MM.1S (cell line): ENCODE measurements at regions not wholly inside any gene's neighbourhood (a gene's known extent, or its start where the extent isn't known, plus 50 kb on each side); places are given as distances from the start of the nearest gene placed in this dataset.

Experiments
- DNase-seq: peaks from one replicate; pipeline ENCODE4 v3.0.0-alpha.2; 2015
- H2AFZ ChIP-seq: fragments of 300-600 bp; sonication (generic); 2 replicates; pipeline ENCODE4 v1.6.0; 2016; ENCODE audit warnings: antibody characterized with exemption, low read length
- H3F3A ChIP-seq: fragments of 300-600 bp; sonication (generic); 2 replicates; pipeline ENCODE4 v1.6.1; 2016; ENCODE audit warnings: mild to moderate bottlenecking, antibody characterized with exemption, low read length, moderate library complexity, mixed read lengths; ENCODE audit not compliant: insufficient read depth
- H3K27ac ChIP-seq: fragments of 300-600 bp; sonication (generic); 2 replicates; pipeline ENCODE4 v1.5.1; 2016; ENCODE audit warnings: mild to moderate bottlenecking, low read length
- H3K27me3 ChIP-seq: fragments of 300-600 bp; sonication (generic); replicated peaks from 2 replicates; pipeline ENCODE4 v1.6.0; 2016; ENCODE audit warnings: low read length; ENCODE audit not compliant: insufficient read depth
- H3K36me3 ChIP-seq: fragments of 300-600 bp; sonication (generic); replicated peaks from 2 replicates; pipeline ENCODE4 v1.6.1; 2016; ENCODE audit warnings: mild to moderate bottlenecking, low read length, mixed read lengths; ENCODE audit not compliant: insufficient read depth
- H3K4me1 ChIP-seq: fragments of 300-600 bp; sonication (generic); 2 replicates; pipeline ENCODE4 v1.6.1; 2016; ENCODE audit warnings: low read length, mixed read lengths
- H3K4me2 ChIP-seq: fragments of 300-600 bp; sonication (generic); 2 replicates; pipeline ENCODE4 v1.6.0; 2016; ENCODE audit warnings: low read depth, low read length
- H3K4me3 ChIP-seq: fragments of 300-600 bp; sonication (generic); 2 replicates; pipeline ENCODE4 v1.5.1; 2016; ENCODE audit warnings: low read length, mixed read lengths
- H3K79me2 ChIP-seq: fragments of 300-600 bp; sonication (generic); 2 replicates; pipeline ENCODE4 v1.6.1; 2016; ENCODE audit warnings: mixed run types, low read length, mixed read lengths
- H3K9ac ChIP-seq: fragments of 300-600 bp; sonication (generic); 2 replicates; pipeline ENCODE4 v1.6.1; 2016; ENCODE audit warnings: low read length, mixed read lengths
- H3K9me2 ChIP-seq: fragments of 300-600 bp; sonication (generic); replicated peaks from 2 replicates; pipeline ENCODE4 v1.6.1; 2016; ENCODE audit warnings: mild to moderate bottlenecking, low read length, mixed read lengths; ENCODE audit not compliant: insufficient read depth
- H3K9me3 ChIP-seq: fragments of 300-600 bp; sonication (generic); replicated peaks from 2 replicates; pipeline ENCODE4 v1.6.1; 2016; ENCODE audit warnings: mild to moderate bottlenecking, low read length, mixed read lengths; ENCODE audit not compliant: insufficient read depth
- H4K20me1 ChIP-seq: fragments of 300-600 bp; sonication (generic); 2 replicates; pipeline ENCODE4 v1.6.1; 2016; ENCODE audit warnings: mild to moderate bottlenecking, low read length, moderate library complexity, mixed read lengths; ENCODE audit not compliant: insufficient read depth
- EZH2 ChIP-seq: fragments of 300-600 bp; sonication (generic); optimal IDR thresholded peaks from 2 replicates; pipeline ENCODE3; 2017; ENCODE audit warnings: low read depth, mild to moderate bottlenecking, antibody characterized with exemption, low read length, mixed read lengths
- EZH2phosphoT487 ChIP-seq: fragments of 300-600 bp; sonication (generic); IDR thresholded peaks from 2 replicates; pipeline ENCODE4 v1.6.1; 2018; ENCODE audit warnings: antibody characterized with exemption, low read length
- TF ChIP-seq, protein P1 (sequence below): fragments of 300-600 bp; sonication (generic); IDR thresholded peaks from 2 replicates; pipeline ENCODE4 v1.5.1; 2016; ENCODE audit warnings: antibody characterized with exemption, low read length, mixed read lengths

DNA sequence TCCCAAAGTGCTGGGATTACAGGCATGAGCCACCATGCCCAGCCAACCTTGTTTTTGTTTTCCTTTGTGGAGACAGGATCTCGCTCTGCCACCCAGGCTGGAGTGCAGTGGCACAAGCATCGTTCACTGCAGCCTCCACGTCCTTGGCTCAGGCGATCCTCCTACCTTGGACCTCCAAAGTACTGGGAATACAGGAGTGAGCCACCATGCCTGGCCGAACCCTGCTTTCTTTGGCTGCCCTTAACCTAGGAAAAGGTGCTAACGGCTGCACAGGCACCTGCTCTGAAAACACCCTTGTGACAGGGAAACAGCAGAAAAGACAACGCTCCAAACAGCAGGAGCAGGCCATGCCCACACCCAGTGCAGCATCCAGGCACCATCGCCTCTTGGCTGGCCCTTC is 71.9 kb downstream of the OAT start:
- DNase-seq = no peak
- Histone ChIP-seq H3K79me2 (no peaks in the 10 kb centered on the region), H4K20me1 (no peaks in the 10 kb centered on the region), H3K4me2 (no peak overlapping the region), H3K4me3 (no peak overlapping the region), H3K9me2 (no peaks in the 10 kb centered on the region), H3K36me3 (no peaks in the 10 kb centered on the region), H3K9me3 (no peaks in the 10 kb centered on the region), H2AFZ (no peak overlapping the region), H3K9ac (no peak overlapping the region), H3F3A (no peaks in the 10 kb centered on the region), H3K27me3 (no peaks in the 10 kb centered on the region), H3K27ac (no peak overlapping the region), H3K4me1 (no peaks in the 10 kb centered on the region)
- TF ChIP-seq, protein P1, sequence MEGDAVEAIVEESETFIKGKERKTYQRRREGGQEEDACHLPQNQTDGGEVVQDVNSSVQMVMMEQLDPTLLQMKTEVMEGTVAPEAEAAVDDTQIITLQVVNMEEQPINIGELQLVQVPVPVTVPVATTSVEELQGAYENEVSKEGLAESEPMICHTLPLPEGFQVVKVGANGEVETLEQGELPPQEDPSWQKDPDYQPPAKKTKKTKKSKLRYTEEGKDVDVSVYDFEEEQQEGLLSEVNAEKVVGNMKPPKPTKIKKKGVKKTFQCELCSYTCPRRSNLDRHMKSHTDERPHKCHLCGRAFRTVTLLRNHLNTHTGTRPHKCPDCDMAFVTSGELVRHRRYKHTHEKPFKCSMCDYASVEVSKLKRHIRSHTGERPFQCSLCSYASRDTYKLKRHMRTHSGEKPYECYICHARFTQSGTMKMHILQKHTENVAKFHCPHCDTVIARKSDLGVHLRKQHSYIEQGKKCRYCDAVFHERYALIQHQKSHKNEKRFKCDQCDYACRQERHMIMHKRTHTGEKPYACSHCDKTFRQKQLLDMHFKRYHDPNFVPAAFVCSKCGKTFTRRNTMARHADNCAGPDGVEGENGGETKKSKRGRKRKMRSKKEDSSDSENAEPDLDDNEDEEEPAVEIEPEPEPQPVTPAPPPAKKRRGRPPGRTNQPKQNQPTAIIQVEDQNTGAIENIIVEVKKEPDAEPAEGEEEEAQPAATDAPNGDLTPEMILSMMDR = no peak
- no peak for TF ChIP-seq EZH2
- TF ChIP-seq EZH2phosphoT487 = no peak

DNA sequence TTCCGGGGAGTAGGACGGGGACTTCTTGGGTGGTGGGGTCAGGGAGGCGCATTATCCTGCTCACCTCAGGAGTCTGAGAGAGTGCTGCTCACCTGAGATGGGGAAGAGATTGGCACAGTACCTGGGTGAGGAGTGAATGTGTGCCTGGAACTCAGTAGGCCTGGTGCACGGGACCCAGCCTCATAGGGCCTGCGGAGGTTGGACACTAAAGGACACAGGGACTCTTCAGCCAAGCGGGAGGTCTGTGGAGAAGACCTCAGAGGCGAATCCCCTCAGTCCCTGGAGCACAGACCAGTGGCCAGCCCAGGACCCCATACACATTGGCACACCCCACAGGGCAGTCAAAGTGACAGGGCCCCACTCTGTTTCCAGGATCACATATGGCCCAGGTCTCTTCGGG is 73.2 kb downstream of the OAT start:
- no peaks in the 10 kb centered on the region for H3K4me1 ChIP-seq

DNA sequence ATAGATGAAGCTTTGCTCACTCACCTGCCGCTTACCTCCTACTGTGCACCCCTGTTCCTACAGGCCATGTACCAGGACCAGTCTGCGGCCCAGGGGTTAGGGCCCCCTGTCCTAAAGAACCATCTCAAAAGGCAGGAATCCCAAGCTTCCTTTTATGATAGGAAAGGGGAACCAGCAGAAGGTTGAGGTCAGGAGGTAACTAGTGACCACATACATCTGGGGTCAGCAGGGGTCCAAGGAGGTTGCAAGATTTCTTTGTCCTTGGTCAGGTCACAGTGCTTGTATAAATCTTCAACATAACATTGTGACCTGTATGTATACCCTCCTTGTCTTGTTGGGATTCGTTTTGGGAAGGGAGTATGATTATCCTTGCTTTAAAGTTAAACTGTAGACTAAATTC is 73.8 kb downstream of the OAT start:
- H3K9me3 ChIP-seq = no peaks in the 10 kb centered on the region
- no peak overlapping the region for H3K9ac ChIP-seq
- TF ChIP-seq, protein P1 = no peak
- TF ChIP-seq EZH2 = no peak
- TF ChIP-seq EZH2phosphoT487 = no peak
- H3K4me3 ChIP-seq = no peak overlapping the region
- no peaks in the 10 kb centered on the region for H3F3A ChIP-seq
- no peaks in the 10 kb centered on the region for H3K27me3 ChIP-seq
- no peaks in the 10 kb centered on the region for H4K20me1 ChIP-seq
- DNase-seq = no peak
- no peak overlapping the region for H3K27ac ChIP-seq
- no peaks in the 10 kb centered on the region for H3K36me3 ChIP-seq
- H3K9me2 ChIP-seq = no peaks in the 10 kb centered on the region
- no peaks in the 10 kb centered on the region for H3K4me1 ChIP-seq
- no peak overlapping the region for H3K4me2 ChIP-seq
- H3K79me2 ChIP-seq = no peaks in the 10 kb centered on the region
- H2AFZ ChIP-seq = no peak overlapping the region

More for the DNA sequence above, 73.2 kb downstream of the OAT start:
- Histone ChIP-seq H3K27ac (no peak overlapping the region), H3K27me3 (no peaks in the 10 kb centered on the region), H3K4me3 (no peak overlapping the region), H3K4me2 (no peak overlapping the region), H3K9me2 (no peaks in the 10 kb centered on the region), H3K9me3 (no peaks in the 10 kb centered on the region), H3K79me2 (no peaks in the 10 kb centered on the region), H3F3A (no peaks in the 10 kb centered on the region), H2AFZ (no peak overlapping the region), H4K20me1 (no peaks in the 10 kb centered on the region), H3K36me3 (no peaks in the 10 kb centered on the region), H3K9ac (no peak overlapping the region)
- DNase-seq = no peak
- no peak for TF ChIP-seq EZH2phosphoT487
- TF ChIP-seq, protein P1 = no peak
- no peak for TF ChIP-seq EZH2
